ENCODE measurements at regions not wholly inside any gene's neighbourhood (a gene's known extent, or its start where the extent isn't known, plus 50 kb on each side); places are given as distances from the start of the nearest gene placed in this dataset.

GRCh38 chr4:34105311-34105710, 2139.0 kb downstream of the ARAP2 start:
- H3K4ac ChIP-seq (replicated peaks; ENCODE audit: insufficient read length, low read depth, low read length), result no peak overlapping the region
- no peak overlapping the region for H3K4me2 ChIP-seq (ENCODE audit: insufficient read depth in 1 of 2, low read depth in 2 of 2, low read length in 2 of 2)
- DNase-seq (ENCODE audit: low read depth in 1 of 2, low spot score in 2 of 2) (no peak), FAIRE-seq (no peak)
- H4K20me1 ChIP-seq (replicated peaks in 1 of 2; ENCODE audit: control insufficient read depth in 1 of 2, insufficient read depth in 2 of 2, low read length in 2 of 2), result no peaks in the 10 kb centered on the region
- no peak overlapping the region for H4K91ac ChIP-seq (replicated peaks; ENCODE audit: insufficient read length, low read length)
- H3K56ac ChIP-seq (replicated peaks; ENCODE audit: insufficient read length, low read depth, low read length), result no peak overlapping the region
- no peak overlapping the region for H2BK20ac ChIP-seq (ENCODE audit: low read length)
- no peak overlapping the region for H3K9ac ChIP-seq (replicated peaks in 1 of 4; ENCODE audit: extremely low read depth in 1 of 4, low read depth in 3 of 4, low read length in 3 of 4)
- H4K5ac ChIP-seq (ENCODE audit: insufficient read length, low read depth, low read length), result no peak overlapping the region
- no peaks in the 10 kb centered on the region for H3K79me2 ChIP-seq (ENCODE audit: control insufficient read depth in 1 of 2, insufficient read depth in 2 of 2, low read length in 2 of 2)
- no peaks in the 10 kb centered on the region for H3K36me3 ChIP-seq (ENCODE audit: control insufficient read depth in 2 of 4, insufficient read depth in 4 of 4, low read length in 3 of 4)
- no peak overlapping the region for H2BK12ac ChIP-seq (ENCODE audit: low read depth, low read length)
- H3K23me2 ChIP-seq (ENCODE audit: low read depth, low read length), result no peaks in the 10 kb centered on the region
- ChIA-PET POLR2A (ENCODE audit: partially characterized antibody) (no interaction called here), CTCF (ENCODE audit: partially characterized antibody) (interaction anchor here (0.6 kb wide), 1 partner anchor 1898 kb away, joined by 3 read pairs; no protein-coding TSS in a partner anchor)
- H2AFZ ChIP-seq (ENCODE audit: low read length), result no peak overlapping the region
- 80% methylated on average over 1 of the region's 1 CpG; no CpG with 5 or more reads in 1 of the 2 experiments for WGBS, 2 experiments (ENCODE audit: extremely low coverage in 1 of 2, insufficient coverage in 1 of 2, insufficient read length in 1 of 2, insufficient replicate concordance in 2 of 2, low coverage in 1 of 2, low lambda C conversion rate in 2 of 2, missing lambda C conversion rate in 1 of 2)
- H3K9me3 ChIP-seq (ENCODE audit: insufficient read depth in 2 of 2, low read depth in 1 of 2, low read length in 1 of 2), result no peaks in the 10 kb centered on the region
- no peak overlapping the region for H3K23ac ChIP-seq (ENCODE audit: insufficient read length)
- no peak overlapping the region for H2BK120ac ChIP-seq (replicated peaks; ENCODE audit: low read depth, low read length)
- H3K27me3 ChIP-seq (replicated peaks in 1 of 4; ENCODE audit: control insufficient read depth in 3 of 4, extremely low read depth in 1 of 4, insufficient read depth in 3 of 4, low read length in 3 of 4), result no peaks in the 10 kb centered on the region
- no peak overlapping the region for H4K8ac ChIP-seq (ENCODE audit: extremely low read depth, insufficient read depth, low read length)
- no peaks in the 10 kb centered on the region for H3K4me1 ChIP-seq (replicated peaks in 1 of 4; ENCODE audit: control insufficient read depth in 3 of 4, insufficient read depth in 4 of 4, low read length in 3 of 4)
- no peak overlapping the region for H3K18ac ChIP-seq (ENCODE audit: extremely low read depth, low read length)
- no peaks in the 10 kb centered on the region for H3K79me1 ChIP-seq (ENCODE audit: low read depth, low read length)
- no peak overlapping the region for H3K4me3 ChIP-seq (ENCODE audit: extremely low read depth in 1 of 4, insufficient read depth in 2 of 4, low read depth in 3 of 4, low read length in 4 of 4)
- H2BK5ac ChIP-seq (ENCODE audit: low read depth, low read length), result no peak overlapping the region
- no peak overlapping the region for H2AK5ac ChIP-seq (ENCODE audit: low read depth, low read length)
- no peak overlapping the region for H3K14ac ChIP-seq (ENCODE audit: insufficient read length)
- no peak overlapping the region for H3K27ac ChIP-seq (ENCODE audit: low read depth, low read length)
- H2BK15ac ChIP-seq (ENCODE audit: low read length), result no peak overlapping the region
- no peak for TF ChIP-seq JUND (IDR thresholded peaks at IDR 0.05; ENCODE audit: low read length)
- no peak for TF ChIP-seq RAD21 (IDR thresholded peaks at IDR 0.05 in 1 of 2, conservative IDR thresholded peaks at IDR 0.05 in 1 of 2; ENCODE audit: low read depth in 2 of 2, low read length in 2 of 2)
- no peak for TF ChIP-seq ZNF274 (IDR thresholded peaks at IDR 0.05; ENCODE audit: borderline replicate concordance, extremely low read depth, low read length)
- TF ChIP-seq, protein P1, sequence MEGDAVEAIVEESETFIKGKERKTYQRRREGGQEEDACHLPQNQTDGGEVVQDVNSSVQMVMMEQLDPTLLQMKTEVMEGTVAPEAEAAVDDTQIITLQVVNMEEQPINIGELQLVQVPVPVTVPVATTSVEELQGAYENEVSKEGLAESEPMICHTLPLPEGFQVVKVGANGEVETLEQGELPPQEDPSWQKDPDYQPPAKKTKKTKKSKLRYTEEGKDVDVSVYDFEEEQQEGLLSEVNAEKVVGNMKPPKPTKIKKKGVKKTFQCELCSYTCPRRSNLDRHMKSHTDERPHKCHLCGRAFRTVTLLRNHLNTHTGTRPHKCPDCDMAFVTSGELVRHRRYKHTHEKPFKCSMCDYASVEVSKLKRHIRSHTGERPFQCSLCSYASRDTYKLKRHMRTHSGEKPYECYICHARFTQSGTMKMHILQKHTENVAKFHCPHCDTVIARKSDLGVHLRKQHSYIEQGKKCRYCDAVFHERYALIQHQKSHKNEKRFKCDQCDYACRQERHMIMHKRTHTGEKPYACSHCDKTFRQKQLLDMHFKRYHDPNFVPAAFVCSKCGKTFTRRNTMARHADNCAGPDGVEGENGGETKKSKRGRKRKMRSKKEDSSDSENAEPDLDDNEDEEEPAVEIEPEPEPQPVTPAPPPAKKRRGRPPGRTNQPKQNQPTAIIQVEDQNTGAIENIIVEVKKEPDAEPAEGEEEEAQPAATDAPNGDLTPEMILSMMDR (IDR thresholded peaks at IDR 0.05; ENCODE audit: control extremely low read depth in 1 of 3, insufficient read depth in 1 of 3, low read depth in 1 of 3, low read length in 3 of 3), result no peak
- TF ChIP-seq MAX (IDR thresholded peaks at IDR 0.05), result no peak
- TF ChIP-seq SIN3A (conservative IDR thresholded peaks at IDR 0.05 in 1 of 2, IDR thresholded peaks at IDR 0.05 in 1 of 2; ENCODE audit: low read depth in 1 of 2, low read length in 2 of 2), result no peak
- no peak for TF ChIP-seq GABPA (IDR thresholded peaks at IDR 0.05; ENCODE audit: borderline replicate concordance, insufficient read depth, low read length)
- TF ChIP-seq GTF2F1 (IDR thresholded peaks at IDR 0.05; ENCODE audit: borderline replicate concordance, low read depth, low read length), result no peak
- TF ChIP-seq POLR2A (IDR thresholded peaks at IDR 0.05; ENCODE audit: control extremely low read depth in 1 of 2, low read depth in 2 of 2, low read length in 2 of 2), result no peak
- TF ChIP-seq PHF8 (conservative IDR thresholded peaks at IDR 0.05; ENCODE audit: low read depth, low read length), result no peak
